ENCODE measurements at regions not wholly inside any gene's neighbourhood (a gene's known extent, or its start where the extent isn't known, plus 50 kb on each side); places are given as distances from the start of the nearest gene placed in this dataset. TPM values are rescaled to one million over a fixed set of nuclear protein-coding genes. Genes with fewer than 3 reads are reported as not detected.

GRCh38 chr4:57163530-57164459 lies 53.6 kb upstream of the IGFBP7 start:
- peaks cover 0 to 6% (median 0%) of the 10 kb centered on the region in 5 donors for H3K4me1 ChIP-seq (ENCODE audit: control insufficient read depth in 5 of 5, insufficient read depth in 5 of 5, low read length in 5 of 5)
- H3K36me3 ChIP-seq (ENCODE audit: control insufficient read depth in 4 of 4, insufficient read depth in 4 of 4, low read length in 4 of 4) = no peaks in the 10 kb centered on the region
- H3K27me3 ChIP-seq (ENCODE audit: control insufficient read depth in 3 of 3, insufficient read depth in 3 of 3, low read length in 2 of 3) = no peaks in the 10 kb centered on the region
- peak overlapping the region in 1 of 2 donors; percentile 50 for H3K9ac ChIP-seq (ENCODE audit: insufficient read depth in 1 of 2, low read length in 2 of 2)
- H3K9me3 ChIP-seq (ENCODE audit: control insufficient read depth in 4 of 4, insufficient read depth in 3 of 4, low read length in 3 of 4) = no peaks in the 10 kb centered on the region
- DNase-seq (peak; percentile 87 to 90 (median 89)), ATAC-seq (ENCODE audit: insufficient read depth, low FRiP score) (peak; percentile 94)
- H3K4me3 ChIP-seq = peak overlapping the region; percentile 36
- no peak overlapping the region for H3K27ac ChIP-seq (ENCODE audit: low read depth in 1 of 2, low read length in 1 of 2)
- WGBS, 2 donors = 2% methylated on average over 59 to 61 of the region's 61 CpGs
- peak; percentile 96 for TF ChIP-seq CTCF (IDR thresholded peaks at IDR 0.05; ENCODE audit: control extremely low read depth, extremely low read depth)

- Histone ChIP-seq H3K27ac (ENCODE audit: low read depth in 1 of 2, low read length in 1 of 2) (no peak overlapping the region), H3K4me3 (no peak overlapping the region), H3K4me1 (ENCODE audit: control insufficient read depth in 5 of 5, insufficient read depth in 5 of 5, low read length in 5 of 5) (peaks cover 0 to 4% (median 0%) of the 10 kb centered on the region in 5 donors), H3K36me3 (ENCODE audit: control insufficient read depth in 4 of 4, insufficient read depth in 4 of 4, low read length in 4 of 4) (no peaks in the 10 kb centered on the region), H3K9me3 (ENCODE audit: control insufficient read depth in 4 of 4, insufficient read depth in 3 of 4, low read length in 3 of 4) (no peaks in the 10 kb centered on the region), H3K27me3 (ENCODE audit: control insufficient read depth in 3 of 3, insufficient read depth in 3 of 3, low read length in 2 of 3) (no peaks in the 10 kb centered on the region), H3K9ac (ENCODE audit: insufficient read depth in 1 of 2, low read length in 2 of 2) (no peak overlapping the region)
- DNase-seq (no peak), ATAC-seq (ENCODE audit: insufficient read depth, low FRiP score) (no peak)
- no peak for TF ChIP-seq CTCF (IDR thresholded peaks at IDR 0.05; ENCODE audit: control extremely low read depth, extremely low read depth)
These were observed 52.4 kb upstream of the IGFBP7 start for GRCh38 chr4:57162499-57163019.

Small RNA genes lying in the stretch of these regions (small RNA-seq; reads per million reads assigned to genes)
- gene SRIP1 (ENCODE audit: low replicate concordance) = not detected
